Neural cell (in vitro differentiated cells): ENCODE measurements at regions not wholly inside any gene's neighbourhood (a gene's known extent, or its start where the extent isn't known, plus 50 kb on each side); places are given as distances from the start of the nearest gene placed in this dataset.

ENCODE experiments used
- EP300 ChIP-seq: fragments of 450-650 bp; conservative IDR thresholded peaks from 2 replicates; pipeline ENCODE4 v1.6.1; 2014; ENCODE audit warnings: antibody characterized with exemption, mild to moderate bottlenecking, moderate library complexity; ENCODE audit not compliant: poor library complexity, severe bottlenecking
- EZH2 ChIP-seq: fragments of 200-600, 300-800 bp; shearing (Covaris generic), sonication (generic); IDR thresholded peaks from 2 replicates; pipeline ENCODE4 v1.6.1; 2014; ENCODE audit warnings: antibody characterized with exemption, low read length, borderline replicate concordance, mild to moderate bottlenecking; ENCODE audit not compliant: insufficient read depth, poor library complexity, severe bottlenecking
- RAD21 ChIP-seq: fragments of 450-650 bp; conservative IDR thresholded peaks from 2 replicates; pipeline ENCODE4 v1.6.1; 2014; ENCODE audit warnings: antibody characterized with exemption, mild to moderate bottlenecking, moderate library complexity
- TF ChIP-seq, protein P1 (sequence below): fragments of 450-650 bp; IDR thresholded peaks from 2 replicates; pipeline ENCODE4 v1.5.1; 2014; ENCODE audit warnings: antibody characterized with exemption, mild to moderate bottlenecking, moderate library complexity; ENCODE audit not compliant: poor library complexity, severe bottlenecking
- TF ChIP-seq, protein P2 (sequence below): IDR thresholded peaks from 2 replicates; pipeline ENCODE4 v1.6.1; 2012; ENCODE audit warnings: borderline replicate concordance

DNA sequence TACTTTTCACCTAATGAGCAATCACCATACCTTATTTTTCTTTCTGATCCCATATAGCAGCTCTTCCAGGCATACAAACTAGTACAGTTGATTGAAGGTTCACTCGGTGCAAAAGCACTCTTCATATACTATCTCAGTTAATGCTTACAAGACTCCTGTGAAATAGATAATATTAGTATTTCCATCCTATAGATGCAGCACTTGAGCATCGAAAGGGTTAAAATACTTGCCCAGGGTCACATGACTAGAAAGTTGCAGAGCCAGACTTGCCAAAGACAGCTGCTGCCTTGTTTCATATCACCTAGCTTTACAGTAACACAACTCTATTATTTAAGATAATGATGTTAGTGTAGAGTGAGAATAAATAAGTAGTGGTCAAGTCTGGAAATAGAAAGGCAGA is 466.0 kb upstream of the TNP1 start:
- TF ChIP-seq, protein P1, sequence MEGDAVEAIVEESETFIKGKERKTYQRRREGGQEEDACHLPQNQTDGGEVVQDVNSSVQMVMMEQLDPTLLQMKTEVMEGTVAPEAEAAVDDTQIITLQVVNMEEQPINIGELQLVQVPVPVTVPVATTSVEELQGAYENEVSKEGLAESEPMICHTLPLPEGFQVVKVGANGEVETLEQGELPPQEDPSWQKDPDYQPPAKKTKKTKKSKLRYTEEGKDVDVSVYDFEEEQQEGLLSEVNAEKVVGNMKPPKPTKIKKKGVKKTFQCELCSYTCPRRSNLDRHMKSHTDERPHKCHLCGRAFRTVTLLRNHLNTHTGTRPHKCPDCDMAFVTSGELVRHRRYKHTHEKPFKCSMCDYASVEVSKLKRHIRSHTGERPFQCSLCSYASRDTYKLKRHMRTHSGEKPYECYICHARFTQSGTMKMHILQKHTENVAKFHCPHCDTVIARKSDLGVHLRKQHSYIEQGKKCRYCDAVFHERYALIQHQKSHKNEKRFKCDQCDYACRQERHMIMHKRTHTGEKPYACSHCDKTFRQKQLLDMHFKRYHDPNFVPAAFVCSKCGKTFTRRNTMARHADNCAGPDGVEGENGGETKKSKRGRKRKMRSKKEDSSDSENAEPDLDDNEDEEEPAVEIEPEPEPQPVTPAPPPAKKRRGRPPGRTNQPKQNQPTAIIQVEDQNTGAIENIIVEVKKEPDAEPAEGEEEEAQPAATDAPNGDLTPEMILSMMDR: no peak
- TF ChIP-seq, protein P2, sequence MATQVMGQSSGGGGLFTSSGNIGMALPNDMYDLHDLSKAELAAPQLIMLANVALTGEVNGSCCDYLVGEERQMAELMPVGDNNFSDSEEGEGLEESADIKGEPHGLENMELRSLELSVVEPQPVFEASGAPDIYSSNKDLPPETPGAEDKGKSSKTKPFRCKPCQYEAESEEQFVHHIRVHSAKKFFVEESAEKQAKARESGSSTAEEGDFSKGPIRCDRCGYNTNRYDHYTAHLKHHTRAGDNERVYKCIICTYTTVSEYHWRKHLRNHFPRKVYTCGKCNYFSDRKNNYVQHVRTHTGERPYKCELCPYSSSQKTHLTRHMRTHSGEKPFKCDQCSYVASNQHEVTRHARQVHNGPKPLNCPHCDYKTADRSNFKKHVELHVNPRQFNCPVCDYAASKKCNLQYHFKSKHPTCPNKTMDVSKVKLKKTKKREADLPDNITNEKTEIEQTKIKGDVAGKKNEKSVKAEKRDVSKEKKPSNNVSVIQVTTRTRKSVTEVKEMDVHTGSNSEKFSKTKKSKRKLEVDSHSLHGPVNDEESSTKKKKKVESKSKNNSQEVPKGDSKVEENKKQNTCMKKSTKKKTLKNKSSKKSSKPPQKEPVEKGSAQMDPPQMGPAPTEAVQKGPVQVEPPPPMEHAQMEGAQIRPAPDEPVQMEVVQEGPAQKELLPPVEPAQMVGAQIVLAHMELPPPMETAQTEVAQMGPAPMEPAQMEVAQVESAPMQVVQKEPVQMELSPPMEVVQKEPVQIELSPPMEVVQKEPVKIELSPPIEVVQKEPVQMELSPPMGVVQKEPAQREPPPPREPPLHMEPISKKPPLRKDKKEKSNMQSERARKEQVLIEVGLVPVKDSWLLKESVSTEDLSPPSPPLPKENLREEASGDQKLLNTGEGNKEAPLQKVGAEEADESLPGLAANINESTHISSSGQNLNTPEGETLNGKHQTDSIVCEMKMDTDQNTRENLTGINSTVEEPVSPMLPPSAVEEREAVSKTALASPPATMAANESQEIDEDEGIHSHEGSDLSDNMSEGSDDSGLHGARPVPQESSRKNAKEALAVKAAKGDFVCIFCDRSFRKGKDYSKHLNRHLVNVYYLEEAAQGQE: no peak
- no peak for TF ChIP-seq EP300
- no peak for TF ChIP-seq EZH2
- TF ChIP-seq RAD21: no peak
